DOHH2 (cell line): ENCODE measurements at regions not wholly inside any gene's neighbourhood (a gene's known extent, or its start where the extent isn't known, plus 50 kb on each side); places are given as distances from the start of the nearest gene placed in this dataset.

Source experiments
- H3F3A ChIP-seq: fragments of 200-600 bp; sonication (generic), shearing (Covaris generic); 2 replicates; pipeline ENCODE4 v1.6.0; 2016; ENCODE audit warnings: antibody characterized with exemption, mild to moderate bottlenecking; ENCODE audit not compliant: control insufficient read depth, insufficient read depth
- H3K27ac ChIP-seq: fragments of 200-600 bp; sonication (generic); 2 replicates; pipeline ENCODE4 v1.5.1; 2014; ENCODE audit warnings: low read depth, mild to moderate bottlenecking, low read length, moderate library complexity
- H3K27me3 ChIP-seq: fragments of 200-600 bp; sonication (generic); 2 replicates; pipeline ENCODE4 v1.6.1; 2014; ENCODE audit warnings: mild to moderate bottlenecking, low read length, mixed read lengths; ENCODE audit not compliant: control insufficient read depth
- H3K36me3 ChIP-seq: fragments of 200-600 bp; sonication (generic); 2 replicates; pipeline ENCODE4 v1.6.1; 2014; ENCODE audit warnings: mild to moderate bottlenecking, low read length, moderate library complexity, mixed read lengths; ENCODE audit not compliant: control insufficient read depth
- H3K4me1 ChIP-seq: fragments of 200-600 bp; sonication (generic); 2 replicates; pipeline ENCODE4 v1.6.1; 2014; ENCODE audit warnings: mild to moderate bottlenecking, low read length, mixed read lengths; ENCODE audit not compliant: control insufficient read depth
- H3K4me2 ChIP-seq: fragments of 200-600 bp; sonication (generic); 2 replicates; pipeline ENCODE4 v1.6.0; 2014; ENCODE audit warnings: mild to moderate bottlenecking, low read length, moderate library complexity
- H3K4me3 ChIP-seq: fragments of 200-600 bp; sonication (generic); 2 replicates; pipeline ENCODE4 v1.5.1; 2014; ENCODE audit warnings: mild to moderate bottlenecking, low read length, mixed read lengths
- H3K79me2 ChIP-seq: fragments of 200-600 bp; sonication (generic); 2 replicates; pipeline ENCODE4 v1.6.1; 2014; ENCODE audit warnings: mild to moderate bottlenecking, low read length, mixed read lengths; ENCODE audit not compliant: control insufficient read depth
- H3K9me2 ChIP-seq: fragments of 200-600 bp; sonication (generic); replicated peaks from 2 replicates; pipeline ENCODE4 v1.6.1; 2014; ENCODE audit warnings: mild to moderate bottlenecking, low read length, mixed read lengths; ENCODE audit not compliant: control insufficient read depth
- H3K9me3 ChIP-seq: fragments of 200-600 bp; sonication (generic); 2 replicates; pipeline ENCODE4 v1.6.1; 2014; ENCODE audit warnings: antibody characterized with exemption, low read length, mixed read lengths; ENCODE audit not compliant: control insufficient read depth, insufficient read depth
- H4K20me1 ChIP-seq: fragments of 200-600 bp; sonication (generic); 2 replicates; pipeline ENCODE4 v1.6.0; 2014; ENCODE audit warnings: low read depth, mild to moderate bottlenecking, antibody characterized with exemption, low read length, moderate library complexity; ENCODE audit not compliant: control insufficient read depth, insufficient read depth
- EZH2phosphoT487 ChIP-seq: fragments of 200-600 bp; sonication (generic); IDR thresholded peaks from 2 replicates; pipeline ENCODE4 v1.6.1; 2017; ENCODE audit warnings: borderline replicate concordance, mild to moderate bottlenecking, antibody characterized with exemption, low read length, moderate library complexity, mixed read lengths
- TF ChIP-seq, protein P1 (sequence below): fragments of 200-600 bp; sonication (generic); IDR thresholded peaks from one replicate; pipeline ENCODE4 v1.5.1; 2014; ENCODE audit warnings: antibody characterized with exemption, mild to moderate bottlenecking, low read depth, low read length; ENCODE audit not compliant: poor library complexity, severe bottlenecking

DNA sequence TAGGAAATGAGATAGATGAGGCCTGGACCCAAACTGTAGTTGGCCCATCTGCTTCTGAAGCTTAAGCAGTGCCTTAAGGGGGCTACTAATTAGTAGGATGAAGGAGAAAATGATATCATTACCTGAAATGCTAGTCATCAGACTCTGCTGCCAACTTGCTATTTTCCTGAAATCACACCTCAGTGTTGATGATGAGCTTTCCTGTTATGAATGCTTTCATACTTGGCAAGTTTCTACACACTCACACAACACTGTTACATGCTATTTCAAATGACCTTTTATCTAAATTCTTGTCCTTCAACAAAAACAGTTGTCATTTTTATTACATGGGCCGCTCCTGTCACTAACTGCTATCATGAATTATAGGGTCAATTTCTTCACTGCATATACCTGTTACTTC is 416.0 kb downstream of the PRDM5 start:
- no peaks in the 10 kb centered on the region for H3K9me2 ChIP-seq
- no peaks in the 10 kb centered on the region for H3F3A ChIP-seq
- H3K4me1 ChIP-seq, result no peaks in the 10 kb centered on the region
- no peak overlapping the region for H3K4me2 ChIP-seq
- no peak overlapping the region for H3K4me3 ChIP-seq
- no peak for TF ChIP-seq EZH2phosphoT487
- TF ChIP-seq, protein P1, sequence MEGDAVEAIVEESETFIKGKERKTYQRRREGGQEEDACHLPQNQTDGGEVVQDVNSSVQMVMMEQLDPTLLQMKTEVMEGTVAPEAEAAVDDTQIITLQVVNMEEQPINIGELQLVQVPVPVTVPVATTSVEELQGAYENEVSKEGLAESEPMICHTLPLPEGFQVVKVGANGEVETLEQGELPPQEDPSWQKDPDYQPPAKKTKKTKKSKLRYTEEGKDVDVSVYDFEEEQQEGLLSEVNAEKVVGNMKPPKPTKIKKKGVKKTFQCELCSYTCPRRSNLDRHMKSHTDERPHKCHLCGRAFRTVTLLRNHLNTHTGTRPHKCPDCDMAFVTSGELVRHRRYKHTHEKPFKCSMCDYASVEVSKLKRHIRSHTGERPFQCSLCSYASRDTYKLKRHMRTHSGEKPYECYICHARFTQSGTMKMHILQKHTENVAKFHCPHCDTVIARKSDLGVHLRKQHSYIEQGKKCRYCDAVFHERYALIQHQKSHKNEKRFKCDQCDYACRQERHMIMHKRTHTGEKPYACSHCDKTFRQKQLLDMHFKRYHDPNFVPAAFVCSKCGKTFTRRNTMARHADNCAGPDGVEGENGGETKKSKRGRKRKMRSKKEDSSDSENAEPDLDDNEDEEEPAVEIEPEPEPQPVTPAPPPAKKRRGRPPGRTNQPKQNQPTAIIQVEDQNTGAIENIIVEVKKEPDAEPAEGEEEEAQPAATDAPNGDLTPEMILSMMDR, result no peak
- no peaks in the 10 kb centered on the region for H3K36me3 ChIP-seq
- no peaks in the 10 kb centered on the region for H3K9me3 ChIP-seq
- no peak overlapping the region for H3K27ac ChIP-seq
- no peaks in the 10 kb centered on the region for H3K27me3 ChIP-seq
- no peaks in the 10 kb centered on the region for H3K79me2 ChIP-seq
- H4K20me1 ChIP-seq, result no peaks in the 10 kb centered on the region

DNA sequence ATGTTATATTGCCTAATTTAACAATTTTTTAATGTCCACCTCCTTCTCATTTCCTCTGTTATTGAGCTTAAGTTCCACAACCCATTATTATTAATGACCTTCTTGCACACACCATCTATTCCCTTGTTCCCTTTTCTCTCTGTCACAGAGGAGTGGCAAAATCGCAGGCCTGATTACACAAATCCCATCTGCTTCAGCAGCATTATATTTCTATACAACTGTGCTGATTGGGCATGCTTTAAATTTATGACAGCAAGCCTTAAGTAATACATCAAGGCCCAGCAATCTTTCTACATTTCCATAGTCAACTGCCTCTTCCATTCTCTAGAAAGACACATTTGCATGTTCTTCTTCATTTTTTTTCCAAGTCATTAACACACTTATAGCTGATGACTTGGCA is 423.8 kb downstream of the PRDM5 start:
- no peaks in the 10 kb centered on the region for H3K27me3 ChIP-seq
- H3F3A ChIP-seq, result no peaks in the 10 kb centered on the region
- TF ChIP-seq, protein P1, result no peak
- TF ChIP-seq EZH2phosphoT487, result no peak
- no peaks in the 10 kb centered on the region for H3K36me3 ChIP-seq
- no peaks in the 10 kb centered on the region for H4K20me1 ChIP-seq
- no peaks in the 10 kb centered on the region for H3K4me1 ChIP-seq
- no peaks in the 10 kb centered on the region for H3K79me2 ChIP-seq
- H3K4me2 ChIP-seq, result no peak overlapping the region
- no peak overlapping the region for H3K27ac ChIP-seq
- no peak overlapping the region for H3K4me3 ChIP-seq
- H3K9me3 ChIP-seq, result no peaks in the 10 kb centered on the region
- no peaks in the 10 kb centered on the region for H3K9me2 ChIP-seq

DNA sequence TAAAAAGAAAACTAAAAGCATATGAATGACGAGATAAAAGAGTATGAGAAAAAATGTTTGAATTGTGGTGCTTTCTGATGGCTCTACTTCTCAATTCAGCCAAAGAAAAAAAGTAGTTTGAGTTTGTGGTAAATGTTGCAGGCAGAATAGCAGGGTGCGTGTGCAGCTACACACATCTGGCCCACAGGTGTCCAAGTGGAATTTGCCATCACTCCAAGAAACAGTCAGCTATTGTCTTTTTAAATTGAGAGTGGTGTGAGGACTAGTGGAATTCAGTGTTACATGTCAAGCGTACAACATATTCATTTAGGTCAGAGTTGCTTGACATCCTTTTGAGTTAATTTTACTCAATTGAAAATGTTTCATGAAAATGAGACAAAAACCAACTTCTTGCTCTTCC is 424.8 kb upstream of the MAD2L1 start:
- TF ChIP-seq, protein P1, result no peak
- TF ChIP-seq EZH2phosphoT487, result no peak
- H3K79me2 ChIP-seq, result no peaks in the 10 kb centered on the region
- H3K9me3 ChIP-seq, result no peaks in the 10 kb centered on the region
- H3K27ac ChIP-seq, result no peak overlapping the region
- no peaks in the 10 kb centered on the region for H3K9me2 ChIP-seq
- H3K4me3 ChIP-seq, result no peak overlapping the region
- no peaks in the 10 kb centered on the region for H3K27me3 ChIP-seq
- H3F3A ChIP-seq, result no peaks in the 10 kb centered on the region
- no peak overlapping the region for H3K4me2 ChIP-seq
- H3K36me3 ChIP-seq, result no peaks in the 10 kb centered on the region
- no peaks in the 10 kb centered on the region for H4K20me1 ChIP-seq
- no peaks in the 10 kb centered on the region for H3K4me1 ChIP-seq

DNA sequence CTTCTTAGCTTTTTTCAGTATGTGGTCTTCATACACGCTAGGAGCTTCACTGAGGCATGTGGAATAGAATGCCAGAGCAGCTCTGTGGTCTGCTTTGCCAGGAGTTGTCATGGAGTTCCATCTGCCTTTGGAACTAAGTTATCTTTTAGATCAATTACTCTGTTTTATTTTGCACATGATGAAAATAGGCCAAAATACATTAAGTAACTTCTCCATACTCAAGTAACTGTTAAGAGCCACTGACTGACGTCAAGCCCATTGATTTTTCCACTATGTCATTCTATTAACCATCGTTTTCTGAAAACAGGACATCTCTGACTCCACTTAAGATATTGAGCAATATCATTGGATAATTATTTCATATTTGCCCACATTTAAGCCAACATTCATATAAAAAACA is 415.1 kb upstream of the MAD2L1 start:
- Histone ChIP-seq H3K9me2 (no peaks in the 10 kb centered on the region), H3K9me3 (no peaks in the 10 kb centered on the region), H3F3A (no peaks in the 10 kb centered on the region), H3K4me1 (no peaks in the 10 kb centered on the region), H3K79me2 (no peaks in the 10 kb centered on the region), H3K36me3 (no peaks in the 10 kb centered on the region), H3K4me2 (no peak overlapping the region), H3K27ac (no peak overlapping the region), H3K27me3 (no peaks in the 10 kb centered on the region), H3K4me3 (no peak overlapping the region), H4K20me1 (no peaks in the 10 kb centered on the region)
- TF ChIP-seq, protein P1, result no peak
- TF ChIP-seq EZH2phosphoT487, result no peak
